ENCODE measurements at regions not wholly inside any gene's neighbourhood (a gene's known extent, or its start where the extent isn't known, plus 50 kb on each side); places are given as distances from the start of the nearest gene placed in this dataset.
"Not testable (repeated sequence)": the region's sequence is repeated elsewhere in the genome, so short reads cannot be mapped to it uniquely, and the experiment has no call there.

GRCh38 chr9:62663512-62663911 lies 1473.7 kb downstream of the SPATA31A7 start:
- TF ChIP-seq CTCF (IDR thresholded peaks at IDR 0.05); POLR2AphosphoS5 (IDR thresholded peaks at IDR 0.05; ENCODE audit: low read depth, low read length); TCF7L2 (IDR thresholded peaks at IDR 0.05; ENCODE audit: low read depth, low read length): not testable (repeated sequence)
- TF ChIP-seq, protein P1, sequence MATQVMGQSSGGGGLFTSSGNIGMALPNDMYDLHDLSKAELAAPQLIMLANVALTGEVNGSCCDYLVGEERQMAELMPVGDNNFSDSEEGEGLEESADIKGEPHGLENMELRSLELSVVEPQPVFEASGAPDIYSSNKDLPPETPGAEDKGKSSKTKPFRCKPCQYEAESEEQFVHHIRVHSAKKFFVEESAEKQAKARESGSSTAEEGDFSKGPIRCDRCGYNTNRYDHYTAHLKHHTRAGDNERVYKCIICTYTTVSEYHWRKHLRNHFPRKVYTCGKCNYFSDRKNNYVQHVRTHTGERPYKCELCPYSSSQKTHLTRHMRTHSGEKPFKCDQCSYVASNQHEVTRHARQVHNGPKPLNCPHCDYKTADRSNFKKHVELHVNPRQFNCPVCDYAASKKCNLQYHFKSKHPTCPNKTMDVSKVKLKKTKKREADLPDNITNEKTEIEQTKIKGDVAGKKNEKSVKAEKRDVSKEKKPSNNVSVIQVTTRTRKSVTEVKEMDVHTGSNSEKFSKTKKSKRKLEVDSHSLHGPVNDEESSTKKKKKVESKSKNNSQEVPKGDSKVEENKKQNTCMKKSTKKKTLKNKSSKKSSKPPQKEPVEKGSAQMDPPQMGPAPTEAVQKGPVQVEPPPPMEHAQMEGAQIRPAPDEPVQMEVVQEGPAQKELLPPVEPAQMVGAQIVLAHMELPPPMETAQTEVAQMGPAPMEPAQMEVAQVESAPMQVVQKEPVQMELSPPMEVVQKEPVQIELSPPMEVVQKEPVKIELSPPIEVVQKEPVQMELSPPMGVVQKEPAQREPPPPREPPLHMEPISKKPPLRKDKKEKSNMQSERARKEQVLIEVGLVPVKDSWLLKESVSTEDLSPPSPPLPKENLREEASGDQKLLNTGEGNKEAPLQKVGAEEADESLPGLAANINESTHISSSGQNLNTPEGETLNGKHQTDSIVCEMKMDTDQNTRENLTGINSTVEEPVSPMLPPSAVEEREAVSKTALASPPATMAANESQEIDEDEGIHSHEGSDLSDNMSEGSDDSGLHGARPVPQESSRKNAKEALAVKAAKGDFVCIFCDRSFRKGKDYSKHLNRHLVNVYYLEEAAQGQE (IDR thresholded peaks at IDR 0.05; ENCODE audit: insufficient read depth in 1 of 2, low read depth in 2 of 2, low read length in 1 of 2) = not testable (repeated sequence)

Measured in Panc1 (cell line).